GM20000 (cell line): ENCODE measurements at regions not wholly inside any gene's neighbourhood (a gene's known extent, or its start where the extent isn't known, plus 50 kb on each side); places are given as distances from the start of the nearest gene placed in this dataset.

Experiments used
- DNase-seq: peaks from one replicate; pipeline ENCODE4 v3.0.0; 2012; ENCODE audit warnings: low spot score
- TF ChIP-seq, protein P1 (sequence below): IDR thresholded peaks from 2 replicates; pipeline ENCODE4 v1.5.1; 2012; ENCODE audit warnings: mild to moderate bottlenecking, control low read depth; ENCODE audit errors: extremely low read depth, missing control alignments

GRCh38 chr16:79329166-79329521 is 271.4 kb downstream of the MAF start:
- no peak for DNase-seq
- TF ChIP-seq, protein P1, sequence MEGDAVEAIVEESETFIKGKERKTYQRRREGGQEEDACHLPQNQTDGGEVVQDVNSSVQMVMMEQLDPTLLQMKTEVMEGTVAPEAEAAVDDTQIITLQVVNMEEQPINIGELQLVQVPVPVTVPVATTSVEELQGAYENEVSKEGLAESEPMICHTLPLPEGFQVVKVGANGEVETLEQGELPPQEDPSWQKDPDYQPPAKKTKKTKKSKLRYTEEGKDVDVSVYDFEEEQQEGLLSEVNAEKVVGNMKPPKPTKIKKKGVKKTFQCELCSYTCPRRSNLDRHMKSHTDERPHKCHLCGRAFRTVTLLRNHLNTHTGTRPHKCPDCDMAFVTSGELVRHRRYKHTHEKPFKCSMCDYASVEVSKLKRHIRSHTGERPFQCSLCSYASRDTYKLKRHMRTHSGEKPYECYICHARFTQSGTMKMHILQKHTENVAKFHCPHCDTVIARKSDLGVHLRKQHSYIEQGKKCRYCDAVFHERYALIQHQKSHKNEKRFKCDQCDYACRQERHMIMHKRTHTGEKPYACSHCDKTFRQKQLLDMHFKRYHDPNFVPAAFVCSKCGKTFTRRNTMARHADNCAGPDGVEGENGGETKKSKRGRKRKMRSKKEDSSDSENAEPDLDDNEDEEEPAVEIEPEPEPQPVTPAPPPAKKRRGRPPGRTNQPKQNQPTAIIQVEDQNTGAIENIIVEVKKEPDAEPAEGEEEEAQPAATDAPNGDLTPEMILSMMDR = no peak

GRCh38 chr16:79328402-79329165 is 272.0 kb downstream of the MAF start:
- no peak for DNase-seq
- TF ChIP-seq, protein P1 = no peak

- TF ChIP-seq, protein P1 = no peak
- DNase-seq = no peak
These were observed 272.7 kb downstream of the MAF start for GRCh38 chr16:79327836-79328235.

GRCh38 chr16:79326549-79326948 is 274.0 kb downstream of the MAF start:
- TF ChIP-seq, protein P1 = no peak
- DNase-seq = no peak

- DNase-seq = no peak
These were observed 275.2 kb downstream of the MAF start for GRCh38 chr16:79325226-79325945.

DNA sequence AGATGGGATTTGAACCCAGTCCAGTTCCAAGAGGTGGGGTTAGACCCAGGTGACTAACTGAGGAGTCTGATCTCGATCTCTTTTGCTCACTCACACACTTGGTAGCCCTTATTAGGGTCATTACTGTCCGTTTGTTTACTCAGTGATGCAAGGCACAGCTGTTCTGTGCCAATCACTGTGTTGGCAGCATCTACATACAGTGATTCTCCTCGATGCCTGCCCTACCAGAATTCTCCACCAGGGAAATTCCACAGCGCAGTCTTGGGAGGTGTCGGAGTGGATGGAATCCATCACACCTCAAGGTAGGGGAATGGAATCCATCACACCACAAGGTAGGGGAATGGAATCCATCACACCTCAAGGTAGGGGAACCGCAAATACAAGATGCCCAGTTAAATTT is 279.6 kb downstream of the MAF start:
- DNase-seq = no peak
- TF ChIP-seq, protein P1 = no peak

More at GRCh38 chr16:79325226-79325945, 275.2 kb downstream of the MAF start:
- TF ChIP-seq, protein P1 = no peak

DNA sequence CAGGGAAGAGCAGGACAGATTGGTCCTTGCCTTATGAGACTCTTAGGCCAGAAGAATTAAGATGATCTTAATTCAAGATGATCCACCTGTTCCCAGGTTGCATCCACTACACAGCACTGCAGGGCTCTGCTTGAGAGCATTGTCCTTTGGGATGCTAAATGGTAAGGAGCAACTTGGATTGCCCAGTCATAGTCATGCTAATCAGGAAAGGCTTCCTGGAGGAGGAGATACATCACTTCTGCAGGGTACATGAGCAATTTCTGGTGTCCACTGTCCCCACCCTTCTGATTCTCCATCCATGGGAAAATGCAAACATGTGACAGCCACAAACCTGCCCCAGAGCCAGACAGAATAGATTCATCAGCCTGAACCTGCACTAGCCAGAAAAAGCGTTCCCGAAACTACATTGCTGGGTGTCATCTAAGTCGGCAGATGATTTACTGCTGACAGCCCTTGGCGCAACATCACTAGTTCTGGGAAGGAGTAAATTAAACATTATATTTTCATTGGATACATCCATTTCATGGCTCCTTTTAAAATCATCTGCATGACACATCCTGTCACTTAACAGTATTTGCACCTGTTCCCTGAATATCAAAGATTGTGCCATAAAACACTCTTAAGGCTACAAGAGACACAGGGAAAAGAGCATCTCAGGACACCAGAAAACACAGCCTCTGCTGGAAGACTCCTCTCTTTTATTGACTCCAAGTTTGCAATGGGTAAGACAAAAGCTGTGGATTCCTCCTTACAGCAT is 282.2 kb downstream of the MAF start:
- TF ChIP-seq, protein P1 = no peak
- DNase-seq = no peak
